ENCODE measurements at regions not wholly inside any gene's neighbourhood (a gene's known extent, or its start where the extent isn't known, plus 50 kb on each side); places are given as distances from the start of the nearest gene placed in this dataset.
A peak's percentile ranks its signal among the peaks of the same experiment; 100 is the strongest.
"Not testable (repeated sequence)": the region's sequence is repeated elsewhere in the genome, so short reads cannot be mapped to it uniquely, and the experiment has no call there.

DNA sequence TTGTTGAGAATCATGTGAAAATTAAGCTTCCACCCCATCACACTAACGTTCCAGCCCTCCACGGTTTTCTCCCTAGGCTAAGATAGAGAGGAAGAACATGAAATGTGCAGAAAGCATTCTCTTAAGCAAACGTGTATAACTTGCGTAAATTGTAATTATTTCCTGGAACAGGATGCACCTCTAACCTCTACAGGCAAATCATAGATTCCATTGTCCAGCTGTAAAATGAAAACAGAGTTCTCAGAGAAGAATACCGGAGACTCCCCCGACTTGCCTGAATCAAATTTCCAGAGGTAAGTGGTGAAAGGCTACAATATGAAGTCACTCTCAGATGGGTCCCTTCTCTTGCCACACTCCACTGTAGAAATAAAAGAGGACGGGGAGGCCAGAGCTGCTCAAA, 211.4 kb downstream of the FAM72C start:
- H3K4me3 Mint-ChIP-seq; H3K27me3 Mint-ChIP-seq (ENCODE audit: low read depth); H3K36me3 Mint-ChIP-seq (ENCODE audit: low read depth); H3K9me3 Mint-ChIP-seq; H3K27ac Mint-ChIP-seq; H3K4me1 Mint-ChIP-seq: not testable (repeated sequence)

DNA sequence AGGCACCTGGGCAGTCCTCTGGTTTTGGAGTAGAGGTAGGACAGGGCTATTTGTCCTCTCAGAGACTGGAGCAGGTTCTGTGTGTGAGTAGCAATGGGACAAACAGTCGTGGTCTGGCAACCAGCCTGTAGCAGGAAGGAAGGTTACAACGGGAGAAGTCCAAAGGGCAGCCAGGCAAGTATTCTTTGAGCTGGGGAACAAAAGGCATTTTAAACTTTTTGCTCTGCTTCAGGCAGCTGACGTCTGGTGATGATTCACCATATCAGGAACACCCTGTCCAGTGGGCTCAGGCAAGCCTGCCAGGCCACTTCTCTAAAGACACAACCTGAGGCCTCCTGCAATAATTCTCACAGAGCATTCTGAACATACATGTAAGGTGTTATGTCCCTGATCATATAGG, 215.8 kb downstream of the FAM72C start:
- H3K9me3 Mint-ChIP-seq, result peaks cover 20% of the 10 kb centered on the region
- not testable (repeated sequence) for H3K27me3 Mint-ChIP-seq (ENCODE audit: low read depth); H3K36me3 Mint-ChIP-seq (ENCODE audit: low read depth); H3K4me3 Mint-ChIP-seq; H3K27ac Mint-ChIP-seq; H3K4me1 Mint-ChIP-seq

DNA sequence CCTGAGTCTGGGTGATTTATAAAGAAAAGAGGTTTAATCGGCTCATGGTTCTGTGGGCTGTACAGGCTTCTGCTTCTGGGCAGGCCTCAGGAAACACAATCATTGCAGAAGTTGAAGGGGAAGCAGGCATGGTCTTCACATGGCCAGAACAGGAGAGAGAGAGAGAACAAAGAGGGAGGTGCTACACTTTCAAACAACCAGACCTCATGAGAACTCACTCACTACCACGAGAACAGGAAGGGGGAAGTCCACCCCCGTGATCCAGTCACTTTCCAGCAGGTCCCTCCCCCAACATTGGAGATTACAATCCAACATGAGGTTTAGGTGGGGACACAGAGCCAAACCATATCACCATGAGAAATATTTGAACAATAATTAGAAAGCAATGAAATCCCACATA, 222.9 kb downstream of the FAM72C start:
- Mint-ChIP-seq H3K4me1 (no peaks in the 10 kb centered on the region), H3K4me3 (no peak overlapping the region), H3K36me3 (ENCODE audit: low read depth) (no peaks in the 10 kb centered on the region), H3K27me3 (ENCODE audit: low read depth) (no peaks in the 10 kb centered on the region), H3K27ac (no peak overlapping the region), H3K9me3 (peaks cover 27% of the 10 kb centered on the region)
- TF ChIP-seq, protein P1, sequence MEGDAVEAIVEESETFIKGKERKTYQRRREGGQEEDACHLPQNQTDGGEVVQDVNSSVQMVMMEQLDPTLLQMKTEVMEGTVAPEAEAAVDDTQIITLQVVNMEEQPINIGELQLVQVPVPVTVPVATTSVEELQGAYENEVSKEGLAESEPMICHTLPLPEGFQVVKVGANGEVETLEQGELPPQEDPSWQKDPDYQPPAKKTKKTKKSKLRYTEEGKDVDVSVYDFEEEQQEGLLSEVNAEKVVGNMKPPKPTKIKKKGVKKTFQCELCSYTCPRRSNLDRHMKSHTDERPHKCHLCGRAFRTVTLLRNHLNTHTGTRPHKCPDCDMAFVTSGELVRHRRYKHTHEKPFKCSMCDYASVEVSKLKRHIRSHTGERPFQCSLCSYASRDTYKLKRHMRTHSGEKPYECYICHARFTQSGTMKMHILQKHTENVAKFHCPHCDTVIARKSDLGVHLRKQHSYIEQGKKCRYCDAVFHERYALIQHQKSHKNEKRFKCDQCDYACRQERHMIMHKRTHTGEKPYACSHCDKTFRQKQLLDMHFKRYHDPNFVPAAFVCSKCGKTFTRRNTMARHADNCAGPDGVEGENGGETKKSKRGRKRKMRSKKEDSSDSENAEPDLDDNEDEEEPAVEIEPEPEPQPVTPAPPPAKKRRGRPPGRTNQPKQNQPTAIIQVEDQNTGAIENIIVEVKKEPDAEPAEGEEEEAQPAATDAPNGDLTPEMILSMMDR (IDR thresholded peaks at IDR 0.05; ENCODE audit: unreplicated experiment in 3 of 3), result no peak

DNA sequence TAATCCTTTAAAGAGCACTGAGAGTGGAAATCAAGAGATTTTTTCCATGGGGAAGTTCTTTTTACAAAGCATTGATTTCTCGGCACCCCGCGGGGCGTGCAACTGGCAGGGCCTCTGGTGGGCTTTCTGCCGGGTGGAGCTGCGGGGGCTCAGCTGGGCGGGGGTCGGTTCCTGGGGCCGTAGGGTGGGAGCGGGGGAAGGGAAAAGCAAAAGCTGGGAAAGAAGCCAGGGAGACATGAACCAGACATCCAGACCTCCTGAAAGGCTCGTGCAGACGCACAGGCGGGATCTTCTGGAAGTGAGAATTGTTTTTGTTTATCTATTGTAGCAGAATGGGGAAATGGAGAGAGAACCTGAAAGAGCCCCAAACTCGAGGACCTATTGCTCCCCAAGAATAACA, 235.2 kb downstream of the FAM72C start:
- Mint-ChIP-seq H3K27ac (no peak overlapping the region), H3K4me1 (no peaks in the 10 kb centered on the region), H3K4me3 (no peak overlapping the region), H3K9me3 (peaks cover 28% of the 10 kb centered on the region), H3K36me3 (ENCODE audit: low read depth) (no peaks in the 10 kb centered on the region), H3K27me3 (ENCODE audit: low read depth) (no peaks in the 10 kb centered on the region)
- TF ChIP-seq, protein P1 (IDR thresholded peaks at IDR 0.05; ENCODE audit: unreplicated experiment in 3 of 3), result no peak

DNA sequence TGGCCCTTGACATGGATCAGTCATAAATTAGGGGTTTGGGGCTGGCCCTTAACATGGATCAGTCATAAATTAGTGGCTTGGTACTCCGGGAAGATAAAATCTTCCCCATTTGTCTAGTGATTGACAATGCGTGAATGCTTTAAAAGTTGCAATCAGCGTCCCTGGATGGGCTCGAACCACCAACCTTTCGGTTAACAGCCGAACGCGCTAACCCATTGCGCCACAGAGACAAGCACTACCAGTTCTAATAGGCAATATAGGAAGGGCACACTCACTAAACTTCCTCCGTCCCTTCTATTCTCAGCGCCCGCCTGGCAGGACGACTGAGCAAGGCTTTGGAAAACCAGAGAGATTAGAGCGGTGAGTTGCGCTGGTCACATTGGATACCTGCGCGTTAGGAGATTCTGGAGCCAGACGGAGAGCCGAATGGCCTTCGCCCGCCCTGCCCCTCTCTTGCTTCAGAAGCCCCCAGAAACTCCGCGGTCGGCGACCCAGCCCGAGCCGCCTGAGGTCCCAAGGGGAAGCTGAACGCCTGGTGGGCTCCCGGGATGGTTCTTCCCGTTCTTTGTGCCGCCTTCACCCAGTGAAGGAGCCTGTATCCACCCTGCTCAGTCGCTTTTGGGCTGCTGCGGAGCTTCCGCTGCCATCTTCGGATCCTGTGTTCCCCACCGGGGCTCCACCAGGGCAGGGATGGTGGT, 235.9 kb downstream of the FAM72C start:
- Mint-ChIP-seq H3K27me3 (ENCODE audit: low read depth) (no peaks in the 10 kb centered on the region), H3K27ac (no peak overlapping the region), H3K36me3 (ENCODE audit: low read depth) (no peaks in the 10 kb centered on the region), H3K4me1 (no peaks in the 10 kb centered on the region), H3K9me3 (peaks cover 35% of the 10 kb centered on the region), H3K4me3 (no peak overlapping the region)
- TF ChIP-seq, protein P1 (IDR thresholded peaks at IDR 0.05; ENCODE audit: unreplicated experiment in 3 of 3), result no peak

DNA sequence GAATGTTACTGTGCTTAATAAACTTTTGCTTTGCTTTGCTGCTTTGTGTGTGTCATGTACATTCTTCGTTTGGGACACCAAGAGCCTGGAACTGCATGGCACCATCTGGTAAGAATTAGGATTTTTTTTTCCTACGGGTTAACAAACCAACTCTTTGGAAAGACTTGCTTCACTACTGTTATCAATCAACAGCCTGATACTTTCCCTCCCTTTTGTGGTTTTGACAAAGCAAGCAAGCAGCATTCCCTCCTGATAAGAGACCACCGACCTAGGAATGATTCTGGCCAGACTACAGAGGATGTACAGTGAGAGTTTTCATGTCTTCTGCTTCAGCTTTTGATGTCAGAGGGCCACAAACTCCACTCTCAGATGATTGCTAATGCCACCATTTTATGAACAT, 237.5 kb downstream of the FAM72C start:
- not testable (repeated sequence) for H3K4me3 Mint-ChIP-seq; H3K4me1 Mint-ChIP-seq; H3K36me3 Mint-ChIP-seq (ENCODE audit: low read depth); H3K27me3 Mint-ChIP-seq (ENCODE audit: low read depth); H3K27ac Mint-ChIP-seq
- H3K9me3 Mint-ChIP-seq, result peaks cover 39% of the 10 kb centered on the region

DNA sequence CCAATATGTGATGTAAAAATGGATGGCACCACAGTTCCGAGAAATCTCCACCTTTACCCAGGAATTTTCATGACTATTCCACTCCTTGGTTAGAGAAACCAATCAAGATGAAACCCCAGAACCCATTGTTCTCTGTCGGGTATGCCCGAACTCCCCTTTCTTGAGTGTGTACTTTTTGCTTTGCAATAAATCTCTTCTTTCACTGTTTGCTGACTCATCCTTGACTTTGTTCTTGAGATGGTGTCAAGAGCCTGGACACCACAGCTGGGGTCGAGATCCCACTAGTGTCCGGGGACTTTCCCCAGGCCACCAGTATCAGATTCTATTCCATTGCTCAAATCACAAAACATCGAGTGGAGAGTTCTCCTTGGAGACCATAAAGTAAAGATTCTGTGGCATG, 240.9 kb downstream of the FAM72C start:
- H3K9me3 Mint-ChIP-seq, result peaks cover 39% of the 10 kb centered on the region
- H3K4me3 Mint-ChIP-seq; H3K27me3 Mint-ChIP-seq (ENCODE audit: low read depth); H3K36me3 Mint-ChIP-seq (ENCODE audit: low read depth); H3K4me1 Mint-ChIP-seq; H3K27ac Mint-ChIP-seq: not testable (repeated sequence)

DNA sequence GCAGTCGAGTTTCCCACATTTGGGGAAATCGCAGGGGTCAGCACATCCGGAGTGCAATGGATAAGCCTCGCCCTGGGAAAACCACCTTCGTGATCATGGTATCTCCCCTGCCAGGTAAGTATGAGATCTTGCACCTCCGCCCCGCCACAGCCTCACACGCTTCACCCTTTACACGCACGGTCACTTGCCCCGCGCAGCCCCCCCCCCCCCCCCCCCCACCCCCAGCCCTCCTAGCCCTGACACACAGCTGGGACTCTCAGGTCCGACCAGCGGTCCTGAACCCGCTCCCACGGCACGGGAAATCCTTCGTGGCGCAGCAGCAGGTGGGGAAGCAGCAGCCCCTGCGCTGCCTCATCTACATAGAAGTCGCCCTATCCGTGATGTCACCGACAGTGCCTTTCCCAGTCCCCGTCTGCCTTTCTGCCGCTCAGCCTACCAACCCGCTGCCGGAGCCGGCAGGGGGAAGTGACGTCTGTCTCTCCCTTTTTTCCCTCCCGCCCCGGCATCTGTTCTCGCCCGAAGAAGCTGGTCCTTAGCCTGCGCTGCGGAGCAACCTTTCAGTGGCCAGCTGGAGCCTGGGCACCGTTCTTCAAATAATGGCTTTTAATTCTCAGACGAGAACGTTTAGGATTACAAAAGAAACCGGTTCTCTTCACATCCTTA, 242.2 kb downstream of the FAM72C start:
- Mint-ChIP-seq H3K4me3 (peak overlapping the region; percentile 32 to 72 (median 37)), H3K9me3 (peaks cover 34% of the 10 kb centered on the region), H3K27ac (peak overlapping the region; percentile 72 to 98 (median 97))
- H3K27me3 Mint-ChIP-seq (ENCODE audit: low read depth); H3K4me1 Mint-ChIP-seq; H3K36me3 Mint-ChIP-seq (ENCODE audit: low read depth): not testable (repeated sequence)

DNA sequence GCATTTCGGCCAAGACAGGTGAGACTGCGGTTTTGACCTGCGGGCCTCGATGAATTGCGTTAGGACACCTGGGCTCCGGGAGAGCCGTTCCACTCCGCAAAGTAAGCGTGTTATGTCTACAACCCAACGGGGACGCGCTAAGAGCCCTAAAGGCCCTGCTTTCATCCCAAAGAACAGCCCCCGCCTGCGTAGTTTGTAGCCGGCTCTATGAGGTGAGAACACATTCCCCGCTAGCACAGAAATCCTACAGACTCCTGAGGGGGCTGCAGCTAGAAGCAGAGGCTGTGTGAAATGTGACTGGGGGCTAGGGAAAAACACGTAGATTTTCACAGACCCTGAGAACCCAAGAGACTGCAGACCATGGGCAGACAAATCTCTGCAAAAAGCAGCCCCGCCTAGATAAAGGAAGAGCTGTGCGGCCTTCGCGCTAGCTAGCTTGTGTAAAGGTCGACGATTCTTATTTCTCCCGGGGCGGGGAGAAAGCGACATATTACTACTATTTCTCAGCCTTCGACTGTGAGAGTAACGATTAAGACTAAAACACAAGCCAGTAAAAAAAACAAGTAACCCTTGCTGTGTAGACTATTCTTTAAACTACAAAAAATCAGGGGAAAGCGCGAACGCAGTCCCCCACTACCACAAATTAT, 242.9 kb downstream of the FAM72C start:
- H3K27me3 Mint-ChIP-seq (ENCODE audit: low read depth); H3K36me3 Mint-ChIP-seq (ENCODE audit: low read depth); H3K4me1 Mint-ChIP-seq: not testable (repeated sequence)
- Mint-ChIP-seq H3K4me3 (peak overlapping the region in 2 of 3 experiments; percentile 32 to 37), H3K27ac (peak overlapping the region; percentile 72 to 98 (median 97)), H3K9me3 (peaks cover 32% of the 10 kb centered on the region)

Data from nephron (organoid).